A673 (cell line): ENCODE measurements at regions not wholly inside any gene's neighbourhood (a gene's known extent, or its start where the extent isn't known, plus 50 kb on each side); places are given as distances from the start of the nearest gene placed in this dataset.

Source experiments
- BruUV-seq: library from RNA; stranded (reverse); fragments of 400-500 nt; replicated peaks from 2 replicates; lab custom pipeline; 2021; lab: Mats Ljungman, UMichigan
- CTCF ChIA-PET: fragments of 300-600 bp; sonication (Branson Sonifier 250); formaldehyde crosslinking; loops from one replicate; lab custom pipeline; 2022; ENCODE audit warnings: antibody characterized with exemption; lab: Charles Lee
- POLR2A ChIA-PET: fragments of 300-600 bp; sonication (Branson Sonifier 250); formaldehyde crosslinking; loops from one replicate; lab custom pipeline; 2022; ENCODE audit warnings: antibody characterized with exemption; ENCODE audit not compliant: low non-redundant PET; lab: Charles Lee
- DNase-seq: peaks from one replicate; pipeline ENCODE4 v3.0.0-alpha.2; 2015; ENCODE audit warnings: low spot score
- H3K27ac ChIP-seq: fragments of 200-600 bp; sonication (generic); 2 replicates; pipeline ENCODE4 v1.5.1; 2016; ENCODE audit warnings: mixed run types, low read depth, mild to moderate bottlenecking, mixed read lengths, antibody characterized with exemption, low read length; ENCODE audit not compliant: poor library complexity, severe bottlenecking
- H3K27me3 ChIP-seq: fragments of 200-600 bp; sonication (generic); replicated peaks from 2 replicates; pipeline ENCODE4 v1.6.1; 2017; ENCODE audit warnings: mixed run types, low read depth, mild to moderate bottlenecking, mixed read lengths, antibody characterized with exemption, low read length; ENCODE audit not compliant: insufficient read depth, poor library complexity
- H3K36me3 ChIP-seq: fragments of 200-600 bp; sonication (generic); 2 replicates; pipeline ENCODE4 v1.6.1; 2016; ENCODE audit warnings: mixed run types, mild to moderate bottlenecking, mixed read lengths, antibody characterized with exemption, low read length; ENCODE audit not compliant: insufficient read depth, poor library complexity, severe bottlenecking
- H3K4me1 ChIP-seq: fragments of 200-600 bp; sonication (generic); 2 replicates; pipeline ENCODE4 v1.6.1; 2017; ENCODE audit warnings: mixed run types, mild to moderate bottlenecking, mixed read lengths, antibody characterized with exemption, low read length; ENCODE audit not compliant: insufficient read depth, poor library complexity, severe bottlenecking
- H3K4me3 ChIP-seq: fragments of 200-600 bp; sonication (generic); 2 replicates; pipeline ENCODE4 v1.5.1; 2016; ENCODE audit warnings: low read depth, mixed run types, mild to moderate bottlenecking, mixed read lengths, low read length; ENCODE audit not compliant: poor library complexity, severe bottlenecking
- H3K9me3 ChIP-seq: fragments of 200-600 bp; sonication (generic); 2 replicates; pipeline ENCODE4 v1.6.1; 2016; ENCODE audit warnings: mixed run types, low read depth, mild to moderate bottlenecking, mixed read lengths, antibody characterized with exemption, low read length; ENCODE audit not compliant: poor library complexity, severe bottlenecking
- CTCF ChIP-seq: fragments of 300-800, 200-600 bp; sonication (generic); conservative IDR thresholded peaks from 2 replicates; pipeline ENCODE4 v1.5.1; 2017; ENCODE audit warnings: low read depth, mild to moderate bottlenecking, antibody characterized with exemption, low read length, moderate library complexity, mixed read lengths
- EZH2 ChIP-seq: fragments of 200-600 bp; sonication (generic); IDR thresholded peaks from 2 replicates; pipeline ENCODE4 v1.6.1; 2017; ENCODE audit warnings: borderline replicate concordance, low read depth, mild to moderate bottlenecking, mixed read lengths, antibody characterized with exemption, low read length; ENCODE audit not compliant: poor library complexity, severe bottlenecking
- intact Hi-C: fragments of 100-400 bp; cut with micrococcal nuclease; formaldehyde crosslinking; loops from one replicate; pipeline ENCODE4 v1.10.0; 2022; ENCODE audit not compliant: unreplicated experiment

GRCh38 chr13:44196196-44196751, 177.3 kb upstream of the SERP2 start:
- Histone ChIP-seq H3K36me3 (no peaks in the 10 kb centered on the region), H3K27me3 (no peaks in the 10 kb centered on the region), H3K4me1 (no peaks in the 10 kb centered on the region), H3K27ac (no peak overlapping the region), H3K4me3 (no peak overlapping the region), H3K9me3 (no peaks in the 10 kb centered on the region)
- BruUV-seq: no TSS peak
- POLR2A ChIA-PET: no interaction called here
- TF ChIP-seq CTCF: no peak
- TF ChIP-seq EZH2: no peak
- no peak for DNase-seq
- intact Hi-C loops: no loop called here
- CTCF ChIA-PET: no interaction called here

- Histone ChIP-seq H3K27ac (no peak overlapping the region), H3K9me3 (no peaks in the 10 kb centered on the region), H3K4me1 (no peaks in the 10 kb centered on the region), H3K27me3 (no peaks in the 10 kb centered on the region), H3K36me3 (no peaks in the 10 kb centered on the region), H3K4me3 (no peak overlapping the region)
- no peak for DNase-seq
- intact Hi-C loops: no loop called here
- ChIA-PET CTCF (no interaction called here), POLR2A (no interaction called here)
- no peak for TF ChIP-seq CTCF
- no peak for TF ChIP-seq EZH2
- no TSS peak for BruUV-seq
Observed at GRCh38 chr13:44197791-44198770, 175.5 kb upstream of the SERP2 start.

GRCh38 chr13:44198826-44199225, 174.8 kb upstream of the SERP2 start:
- Histone ChIP-seq H3K4me1 (no peaks in the 10 kb centered on the region), H3K27ac (no peak overlapping the region), H3K9me3 (no peaks in the 10 kb centered on the region), H3K27me3 (no peaks in the 10 kb centered on the region), H3K4me3 (no peak overlapping the region), H3K36me3 (no peaks in the 10 kb centered on the region)
- ChIA-PET POLR2A (no interaction called here), CTCF (no interaction called here)
- intact Hi-C loops: no loop called here
- no TSS peak for BruUV-seq
- TF ChIP-seq CTCF: no peak
- TF ChIP-seq EZH2: no peak
- no peak for DNase-seq
